Upper lobe of left lung (tissue), 4 donors: ENCODE measurements at regions not wholly inside any gene's neighbourhood (a gene's known extent, or its start where the extent isn't known, plus 50 kb on each side); places are given as distances from the start of the nearest gene placed in this dataset.

ENCODE experiments used
- CTCF ChIP-seq, 6 experiments: fragments of 450-650 bp in 4 of 6; fragments of 200-600 bp in 2 of 6; sonication (generic) in 2 of 6; IDR thresholded peaks; one replicate each; pipeline ENCODE4 v1.5.1; 2016 to 2019; ENCODE audit warnings: antibody characterized with exemption in 6 of 6
- EP300 ChIP-seq, 4 donors: sonication (generic); formaldehyde crosslinking; IDR thresholded peaks; one replicate each; pipeline ENCODE4 v1.5.1; 2017; ENCODE audit warnings: antibody characterized with exemption in 4 of 4, control low read depth in 2 of 4
- POLR2A ChIP-seq, 4 donors: fragments of 450-650 bp; IDR thresholded peaks; one replicate each; pipeline ENCODE4 v1.5.1; 2016 to 2017; ENCODE audit warnings: antibody characterized with exemption in 4 of 4, mild to moderate bottlenecking in 2 of 4
- POLR2AphosphoS5 ChIP-seq, 2 donors: sonication (generic); formaldehyde crosslinking; IDR thresholded peaks; one replicate each; pipeline ENCODE4 v1.5.1; 2017; ENCODE audit warnings: antibody characterized with exemption in 2 of 2

GRCh38 chr2:46828491-46829230 is 86.9 kb downstream of the MCFD2 start:
- TF ChIP-seq CTCF (IDR thresholded peaks at IDR 0.05) (no peak), POLR2A (IDR thresholded peaks at IDR 0.05) (no peak), POLR2AphosphoS5 (IDR thresholded peaks at IDR 0.05) (no peak), EP300 (IDR thresholded peaks at IDR 0.05) (no peak)
